ENCODE measurements at regions not wholly inside any gene's neighbourhood (a gene's known extent, or its start where the extent isn't known, plus 50 kb on each side); places are given as distances from the start of the nearest gene placed in this dataset.

DNA sequence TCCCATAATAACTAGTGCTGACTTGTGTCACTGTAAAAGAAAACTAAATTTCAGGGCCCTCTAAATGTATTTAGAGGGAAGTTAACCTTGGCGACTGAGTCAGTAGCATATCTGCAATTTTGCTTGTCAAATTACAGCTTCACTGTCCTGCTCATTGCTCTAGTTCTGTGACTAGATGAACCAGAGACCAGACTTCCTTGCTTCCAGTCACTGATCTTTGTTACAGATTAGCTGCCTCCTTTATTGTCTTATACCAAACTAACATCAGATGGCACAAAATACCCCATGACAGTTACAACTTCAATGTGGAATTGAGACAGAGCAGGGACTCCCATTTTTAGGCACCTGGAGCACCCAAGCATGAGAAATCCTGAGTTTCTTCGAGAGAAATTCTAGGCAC is 79.9 kb upstream of the POM121L12 start:
- Histone ChIP-seq H3K9me3 (ENCODE audit: control insufficient read depth in 2 of 2, insufficient read depth in 1 of 2, low read depth in 1 of 2, low read length in 1 of 2) (no peaks in the 10 kb centered on the region), H3K4me1 (ENCODE audit: control insufficient read depth in 3 of 3, insufficient read depth in 2 of 3, low read depth in 1 of 3, low read length in 2 of 3) (peaks cover 0 to 16% (median 0%) of the 10 kb centered on the region in 3 donors), H3K36me3 (ENCODE audit: control insufficient read depth in 3 of 3, insufficient read depth in 2 of 3, low read depth in 1 of 3, low read length in 3 of 3) (no peaks in the 10 kb centered on the region), H3K27me3 (ENCODE audit: control insufficient read depth in 3 of 3, insufficient read depth in 3 of 3, low read length in 3 of 3) (no peaks in the 10 kb centered on the region), H3K27ac (ENCODE audit: low read depth in 1 of 3, low read length in 2 of 3) (no peak overlapping the region), H3K4me3 (ENCODE audit: low read depth in 1 of 3, low read length in 3 of 3) (no peak overlapping the region)
- FAIRE-seq: no peak
- 68 to 85% (median 74%) methylated on average over 2 of the region's 2 CpGs for WGBS, 3 donors
- no peak for DNase-seq

DNA sequence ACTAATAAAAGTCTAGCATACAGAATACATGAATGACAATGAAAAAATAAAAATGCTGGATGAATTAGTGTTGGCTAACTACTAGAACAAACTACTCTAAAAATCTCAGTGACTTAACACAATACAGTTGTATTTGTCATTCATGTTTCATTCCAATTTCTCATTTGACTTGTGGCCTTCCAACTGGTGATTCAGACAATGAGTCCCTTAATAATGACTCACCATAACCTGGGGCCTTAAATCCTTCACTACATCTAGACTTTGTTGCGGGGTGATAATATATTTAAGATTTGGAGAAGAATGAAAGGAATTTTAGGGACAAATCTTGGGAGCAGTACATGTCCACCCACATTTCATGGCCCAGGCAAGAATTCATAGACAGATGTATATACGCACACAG is 90.5 kb upstream of the POM121L12 start:
- no peak overlapping the region for H3K27ac ChIP-seq (ENCODE audit: low read depth in 1 of 3, low read length in 2 of 3)
- H3K36me3 ChIP-seq (ENCODE audit: control insufficient read depth in 3 of 3, insufficient read depth in 2 of 3, low read depth in 1 of 3, low read length in 3 of 3): no peaks in the 10 kb centered on the region
- H3K4me3 ChIP-seq (ENCODE audit: low read depth in 1 of 3, low read length in 3 of 3): no peak overlapping the region
- H3K9me3 ChIP-seq (ENCODE audit: control insufficient read depth in 2 of 2, insufficient read depth in 1 of 2, low read depth in 1 of 2, low read length in 1 of 2): no peaks in the 10 kb centered on the region
- no peaks in the 10 kb centered on the region for H3K27me3 ChIP-seq (ENCODE audit: control insufficient read depth in 3 of 3, insufficient read depth in 3 of 3, low read length in 3 of 3)
- FAIRE-seq (no peak), DNase-seq (no peak)
- 70 to 93% (median 86%) methylated on average over 2 of the region's 2 CpGs for WGBS, 3 donors
- H3K4me1 ChIP-seq (ENCODE audit: control insufficient read depth in 3 of 3, insufficient read depth in 2 of 3, low read depth in 1 of 3, low read length in 2 of 3): no peaks in the 10 kb centered on the region

DNA sequence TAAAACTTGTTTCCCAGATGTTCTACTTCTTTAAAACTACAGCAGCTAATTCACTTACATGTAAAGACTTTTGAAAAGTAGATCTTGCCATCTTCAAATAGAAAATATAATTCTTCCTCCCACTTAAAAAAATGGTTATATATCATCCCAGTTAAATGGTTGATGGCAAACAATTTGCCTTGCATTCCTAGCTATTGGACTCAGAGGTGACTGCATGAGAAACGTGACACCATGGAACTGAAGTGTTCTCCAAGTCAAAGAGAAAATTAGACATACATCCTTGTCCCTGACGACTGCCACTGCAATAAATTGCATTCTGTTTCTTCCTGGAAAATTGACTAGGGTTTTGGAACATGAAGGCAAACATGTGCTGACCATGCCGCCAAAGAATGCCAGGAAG is 95.0 kb upstream of the POM121L12 start:
- FAIRE-seq (no peak), DNase-seq (no peak)
- Histone ChIP-seq H3K4me1 (ENCODE audit: control insufficient read depth in 3 of 3, insufficient read depth in 2 of 3, low read depth in 1 of 3, low read length in 2 of 3) (no peaks in the 10 kb centered on the region), H3K36me3 (ENCODE audit: control insufficient read depth in 3 of 3, insufficient read depth in 2 of 3, low read depth in 1 of 3, low read length in 3 of 3) (no peaks in the 10 kb centered on the region), H3K9me3 (ENCODE audit: control insufficient read depth in 2 of 2, insufficient read depth in 1 of 2, low read depth in 1 of 2, low read length in 1 of 2) (peaks cover 0 to 2% of the 10 kb centered on the region in 2 donors), H3K4me3 (ENCODE audit: low read depth in 1 of 3, low read length in 3 of 3) (no peak overlapping the region), H3K27me3 (ENCODE audit: control insufficient read depth in 3 of 3, insufficient read depth in 3 of 3, low read length in 3 of 3) (no peaks in the 10 kb centered on the region), H3K27ac (ENCODE audit: low read depth in 1 of 3, low read length in 2 of 3) (no peak overlapping the region)
- 67 to 69% (median 69%) methylated on average over 3 of the region's 3 CpGs for whole genome bisulfite sequencing, 3 donors

DNA sequence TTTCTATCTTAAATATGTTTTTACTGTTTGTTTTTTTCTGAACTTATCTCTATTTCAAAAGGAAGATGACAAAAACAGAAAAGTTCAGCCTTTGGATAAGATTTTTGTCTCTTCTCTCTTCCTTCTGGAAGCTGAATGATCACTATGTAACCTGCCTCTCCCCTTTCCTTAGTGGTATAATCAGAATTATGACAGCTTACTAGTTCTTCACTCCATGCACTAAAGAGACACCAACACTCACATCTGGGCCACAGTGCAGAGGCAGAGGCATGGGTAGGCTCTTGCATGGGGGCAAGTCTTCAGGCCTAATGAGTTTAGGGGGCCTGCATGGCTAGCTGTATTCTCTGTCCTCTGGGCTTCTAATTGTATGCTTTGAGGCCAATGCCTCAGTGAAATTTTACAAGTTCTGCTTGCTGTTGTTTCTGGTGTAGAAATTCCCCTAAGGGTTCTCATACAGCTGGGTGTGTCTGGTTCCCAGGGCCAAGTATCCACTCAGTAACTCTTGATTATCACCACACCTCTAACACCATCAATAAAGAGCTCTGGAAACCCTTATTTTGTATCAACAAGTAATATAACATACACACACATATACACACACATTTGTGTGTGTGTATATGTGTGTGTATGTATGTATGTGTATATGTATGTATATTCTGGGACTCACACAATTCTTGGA is 96.8 kb upstream of the POM121L12 start:
- DNase-seq (no peak), FAIRE-seq (no peak)
- Histone ChIP-seq H3K4me3 (ENCODE audit: low read depth in 1 of 3, low read length in 3 of 3) (no peak overlapping the region), H3K4me1 (ENCODE audit: control insufficient read depth in 3 of 3, insufficient read depth in 2 of 3, low read depth in 1 of 3, low read length in 2 of 3) (no peaks in the 10 kb centered on the region), H3K9me3 (ENCODE audit: control insufficient read depth in 2 of 2, insufficient read depth in 1 of 2, low read depth in 1 of 2, low read length in 1 of 2) (peaks cover 0 to 2% of the 10 kb centered on the region in 2 donors), H3K27me3 (ENCODE audit: control insufficient read depth in 3 of 3, insufficient read depth in 3 of 3, low read length in 3 of 3) (no peaks in the 10 kb centered on the region), H3K27ac (ENCODE audit: low read depth in 1 of 3, low read length in 2 of 3) (no peak overlapping the region), H3K36me3 (ENCODE audit: control insufficient read depth in 3 of 3, insufficient read depth in 2 of 3, low read depth in 1 of 3, low read length in 3 of 3) (no peaks in the 10 kb centered on the region)

DNA sequence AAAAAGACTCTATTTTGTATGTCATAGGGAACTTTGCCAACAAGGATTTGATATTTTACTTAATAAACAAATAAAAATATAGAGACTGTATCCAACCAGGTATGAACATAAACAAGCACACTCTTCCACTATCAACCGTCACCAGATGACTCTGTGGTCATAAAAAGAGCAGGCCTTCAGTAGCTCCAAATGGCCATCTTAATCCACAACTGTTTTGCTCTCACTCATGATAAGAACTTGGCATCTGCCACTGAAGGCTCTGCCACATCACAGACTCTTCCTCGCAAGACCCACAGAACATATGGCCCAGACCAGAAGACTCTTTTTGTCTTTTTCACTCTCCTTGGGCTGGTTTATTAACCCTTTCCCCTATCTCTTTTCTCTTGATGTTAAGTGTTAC is 98.7 kb upstream of the POM121L12 start:
- DNase-seq (no peak), FAIRE-seq (no peak)
- Histone ChIP-seq H3K9me3 (ENCODE audit: control insufficient read depth in 2 of 2, insufficient read depth in 1 of 2, low read depth in 1 of 2, low read length in 1 of 2) (peaks cover 0 to 2% of the 10 kb centered on the region in 2 donors), H3K27me3 (ENCODE audit: control insufficient read depth in 3 of 3, insufficient read depth in 3 of 3, low read length in 3 of 3) (no peaks in the 10 kb centered on the region), H3K27ac (ENCODE audit: low read depth in 1 of 3, low read length in 2 of 3) (no peak overlapping the region), H3K4me1 (ENCODE audit: control insufficient read depth in 3 of 3, insufficient read depth in 2 of 3, low read depth in 1 of 3, low read length in 2 of 3) (no peaks in the 10 kb centered on the region), H3K36me3 (ENCODE audit: control insufficient read depth in 3 of 3, insufficient read depth in 2 of 3, low read depth in 1 of 3, low read length in 3 of 3) (no peaks in the 10 kb centered on the region), H3K4me3 (ENCODE audit: low read depth in 1 of 3, low read length in 3 of 3) (no peak overlapping the region)
- WGBS, 3 donors: 23 to 36% (median 36%) methylated on average over 2 of the region's 2 CpGs

DNA sequence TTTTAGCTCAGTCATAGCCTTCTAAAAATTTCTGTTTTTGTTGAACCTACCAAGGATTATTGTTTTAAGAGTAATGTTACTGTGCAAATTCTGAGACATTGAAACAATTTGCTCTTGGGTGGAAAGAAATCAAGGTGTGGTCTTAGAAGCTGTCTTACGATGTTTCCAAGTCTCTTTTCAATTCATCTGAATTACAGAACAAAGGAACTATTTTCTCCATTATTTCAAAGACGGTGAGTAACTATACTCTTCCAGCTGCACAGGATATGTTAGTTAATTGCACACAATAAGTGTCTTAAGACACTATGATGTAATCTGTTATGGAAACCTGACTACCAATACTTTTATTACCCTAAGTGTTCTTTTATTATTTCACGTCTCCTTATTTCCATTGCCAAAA is 106.8 kb upstream of the POM121L12 start:
- Histone ChIP-seq H3K27me3 (ENCODE audit: control insufficient read depth in 3 of 3, insufficient read depth in 3 of 3, low read length in 3 of 3) (no peaks in the 10 kb centered on the region), H3K36me3 (ENCODE audit: control insufficient read depth in 3 of 3, insufficient read depth in 2 of 3, low read depth in 1 of 3, low read length in 3 of 3) (no peaks in the 10 kb centered on the region), H3K27ac (ENCODE audit: low read depth in 1 of 3, low read length in 2 of 3) (no peak overlapping the region), H3K4me3 (ENCODE audit: low read depth in 1 of 3, low read length in 3 of 3) (no peak overlapping the region), H3K4me1 (ENCODE audit: control insufficient read depth in 3 of 3, insufficient read depth in 2 of 3, low read depth in 1 of 3, low read length in 2 of 3) (no peaks in the 10 kb centered on the region), H3K9me3 (ENCODE audit: control insufficient read depth in 2 of 2, insufficient read depth in 1 of 2, low read depth in 1 of 2, low read length in 1 of 2) (peaks cover 0 to 2% of the 10 kb centered on the region in 2 donors)
- 58 to 76% (median 66%) methylated on average over 3 of the region's 3 CpGs for WGBS, 3 donors
- FAIRE-seq (no peak), DNase-seq (no peak)

DNA sequence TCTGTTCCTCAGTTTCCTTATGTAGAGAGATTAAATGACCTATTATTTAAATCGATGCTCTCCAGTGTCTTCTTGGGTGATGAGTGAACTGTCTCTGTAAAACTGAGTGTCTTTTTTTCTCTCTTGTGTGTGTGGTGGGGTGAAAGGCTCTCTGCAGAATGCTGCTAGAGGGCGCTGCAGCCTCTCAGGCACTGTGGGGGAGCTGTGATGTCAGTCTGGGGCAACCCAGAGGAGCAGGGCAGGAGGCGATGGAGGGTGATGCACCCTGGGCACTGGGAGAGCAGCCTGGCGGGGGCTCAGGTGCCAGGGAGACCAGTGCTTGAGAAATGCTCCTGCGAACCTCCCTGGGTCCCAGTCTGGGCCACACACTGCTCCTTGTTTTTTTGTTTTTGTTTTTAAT is 110.1 kb upstream of the POM121L12 start:
- no peaks in the 10 kb centered on the region for H3K27me3 ChIP-seq (ENCODE audit: control insufficient read depth in 3 of 3, insufficient read depth in 3 of 3, low read length in 3 of 3)
- no peak overlapping the region for H3K4me3 ChIP-seq (ENCODE audit: low read depth in 1 of 3, low read length in 3 of 3)
- no peak overlapping the region for H3K27ac ChIP-seq (ENCODE audit: low read depth in 1 of 3, low read length in 2 of 3)
- FAIRE-seq: no peak
- H3K36me3 ChIP-seq (ENCODE audit: control insufficient read depth in 3 of 3, insufficient read depth in 2 of 3, low read depth in 1 of 3, low read length in 3 of 3): no peaks in the 10 kb centered on the region
- H3K4me1 ChIP-seq (ENCODE audit: control insufficient read depth in 3 of 3, insufficient read depth in 2 of 3, low read depth in 1 of 3, low read length in 2 of 3): no peaks in the 10 kb centered on the region
- 81 to 92% (median 89%) methylated on average over 5 of the region's 5 CpGs for WGBS, 3 donors
- H3K9me3 ChIP-seq (ENCODE audit: control insufficient read depth in 2 of 2, insufficient read depth in 1 of 2, low read depth in 1 of 2, low read length in 1 of 2): peaks cover 0 to 2% of the 10 kb centered on the region in 2 donors
- DNase-seq: no peak

DNA sequence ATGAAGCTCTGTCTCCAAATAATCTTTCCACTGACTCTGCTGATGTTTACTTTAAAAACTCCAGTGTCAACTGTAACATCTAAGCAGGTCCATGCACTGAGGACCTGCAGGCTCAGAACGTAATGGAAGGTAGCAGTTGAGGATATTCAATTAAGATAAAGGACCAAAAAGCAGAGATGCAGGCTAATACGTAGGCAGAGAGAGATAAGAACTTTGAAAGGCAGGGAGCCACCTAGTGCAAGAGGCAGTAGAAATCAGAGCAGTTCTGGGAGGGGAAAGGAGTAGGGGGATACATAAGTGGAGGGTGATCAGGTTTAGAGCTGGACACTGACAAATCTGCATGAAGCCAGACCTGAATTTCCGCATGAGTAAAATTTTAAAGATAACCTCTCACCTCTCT is 114.5 kb upstream of the POM121L12 start:
- no peak overlapping the region for H3K4me3 ChIP-seq (ENCODE audit: low read depth in 1 of 3, low read length in 3 of 3)
- H3K9me3 ChIP-seq (ENCODE audit: control insufficient read depth in 2 of 2, insufficient read depth in 1 of 2, low read depth in 1 of 2, low read length in 1 of 2): peaks cover 0 to 2% of the 10 kb centered on the region in 2 donors
- H3K36me3 ChIP-seq (ENCODE audit: control insufficient read depth in 3 of 3, insufficient read depth in 2 of 3, low read depth in 1 of 3, low read length in 3 of 3): no peaks in the 10 kb centered on the region
- FAIRE-seq: no peak
- H3K4me1 ChIP-seq (ENCODE audit: control insufficient read depth in 3 of 3, insufficient read depth in 2 of 3, low read depth in 1 of 3, low read length in 2 of 3): no peaks in the 10 kb centered on the region
- H3K27ac ChIP-seq (ENCODE audit: low read depth in 1 of 3, low read length in 2 of 3): no peak overlapping the region
- WGBS, 3 donors: 25 to 35% (median 25%) methylated on average over 3 of the region's 3 CpGs
- no peak for DNase-seq
- H3K27me3 ChIP-seq (ENCODE audit: control insufficient read depth in 3 of 3, insufficient read depth in 3 of 3, low read length in 3 of 3): no peaks in the 10 kb centered on the region

DNA sequence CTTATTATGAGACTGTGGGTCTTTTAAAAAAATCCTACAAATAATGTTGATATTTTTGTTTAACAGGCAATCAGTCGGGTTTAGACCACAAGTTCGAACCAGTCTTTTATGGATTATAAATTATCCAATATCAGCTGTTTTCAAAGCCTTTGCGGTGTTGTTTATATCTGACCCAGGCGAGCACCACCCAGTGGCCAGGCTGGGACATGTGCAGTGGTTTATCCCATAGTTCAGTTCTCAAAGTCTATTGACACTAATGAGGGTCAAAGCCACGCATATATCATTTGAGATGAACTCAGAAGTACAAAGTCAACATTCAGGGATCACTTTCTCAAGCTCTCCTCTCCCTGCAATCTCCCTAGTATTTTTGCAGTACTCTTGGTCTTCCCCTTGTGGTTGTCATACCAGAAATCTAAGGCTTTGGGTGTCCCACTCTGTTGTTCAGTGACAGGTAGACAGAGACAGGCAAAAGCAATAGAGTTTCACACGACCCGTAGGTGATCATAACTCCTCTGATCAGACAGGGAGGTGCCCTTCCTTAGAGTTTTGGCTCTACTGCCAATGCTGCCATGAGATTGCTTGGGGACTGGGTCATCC is 117.4 kb upstream of the POM121L12 start:
- 54 to 63% (median 59%) methylated on average over 7 of the region's 7 CpGs for WGBS, 3 donors
- no peaks in the 10 kb centered on the region for H3K36me3 ChIP-seq (ENCODE audit: control insufficient read depth in 3 of 3, insufficient read depth in 2 of 3, low read depth in 1 of 3, low read length in 3 of 3)
- no peak for FAIRE-seq
- no peak overlapping the region for H3K27ac ChIP-seq (ENCODE audit: low read depth in 1 of 3, low read length in 2 of 3)
- H3K4me3 ChIP-seq (ENCODE audit: low read depth in 1 of 3, low read length in 3 of 3): no peak overlapping the region
- no peaks in the 10 kb centered on the region for H3K4me1 ChIP-seq (ENCODE audit: control insufficient read depth in 3 of 3, insufficient read depth in 2 of 3, low read depth in 1 of 3, low read length in 2 of 3)
- no peaks in the 10 kb centered on the region for H3K27me3 ChIP-seq (ENCODE audit: control insufficient read depth in 3 of 3, insufficient read depth in 3 of 3, low read length in 3 of 3)
- H3K9me3 ChIP-seq (ENCODE audit: control insufficient read depth in 2 of 2, insufficient read depth in 1 of 2, low read depth in 1 of 2, low read length in 1 of 2): no peaks in the 10 kb centered on the region
- DNase-seq: peak in 1 of 2 donors; percentile 7
